Bronchial epithelial cell (primary cell): ENCODE measurements at regions not wholly inside any gene's neighbourhood (a gene's known extent, or its start where the extent isn't known, plus 50 kb on each side); places are given as distances from the start of the nearest gene placed in this dataset.
A peak's percentile ranks its signal among the peaks of the same experiment; 100 is the strongest.

Experiments used
- DNase-seq: peaks from one replicate; pipeline ENCODE4 v3.0.0-alpha.2; 2010; ENCODE audit warnings: low read depth
- FAIRE-seq: peaks from 2 replicates; lab custom pipeline; 2011; peaks lifted over from hg19 to GRCh38; lab: Jason Lieb, UNC
- H3K27me3 ChIP-seq: 2 replicates; pipeline ENCODE4 v1.5.1; 2011; ENCODE audit warnings: low read length; ENCODE audit not compliant: control insufficient read depth, insufficient read depth
- H3K36me3 ChIP-seq: 2 replicates; pipeline ENCODE4 v1.5.1; 2011; ENCODE audit warnings: low read length; ENCODE audit not compliant: control insufficient read depth, insufficient read depth
- H3K4me3 ChIP-seq: 2 replicates; pipeline ENCODE4 v1.5.1; 2011; ENCODE audit warnings: mild to moderate bottlenecking, low read depth, low read length, control low read depth
- CTCF ChIP-seq: IDR thresholded peaks from 2 replicates; pipeline ENCODE4 v1.5.1; 2011; ENCODE audit warnings: mild to moderate bottlenecking, moderate library complexity, low read length, control low read depth, inconsistent platforms; ENCODE audit not compliant: insufficient read depth, severe bottlenecking

- no peaks in the 10 kb centered on the region for H3K36me3 ChIP-seq
- no peaks in the 10 kb centered on the region for H3K27me3 ChIP-seq
- DNase-seq (no peak), FAIRE-seq (no peak)
- TF ChIP-seq CTCF: no peak
- no peak overlapping the region for H3K4me3 ChIP-seq
Observed at GRCh38 chr16:6195966-6196365, 1098.4 kb upstream of the EEF2KMT start.

GRCh38 chr16:6193718-6194117 is 1096.1 kb upstream of the EEF2KMT start:
- FAIRE-seq (no peak), DNase-seq (peak; percentile 44)
- Histone ChIP-seq H3K27me3 (no peaks in the 10 kb centered on the region), H3K36me3 (no peaks in the 10 kb centered on the region), H3K4me3 (no peak overlapping the region)
- TF ChIP-seq CTCF: no peak

- no peaks in the 10 kb centered on the region for H3K36me3 ChIP-seq
- FAIRE-seq (no peak), DNase-seq (no peak)
- H3K4me3 ChIP-seq: no peak overlapping the region
- TF ChIP-seq CTCF: no peak
- no peaks in the 10 kb centered on the region for H3K27me3 ChIP-seq
Observed at GRCh38 chr16:6192984-6193383, 1095.4 kb upstream of the EEF2KMT start.

GRCh38 chr16:6192532-6192931 is 1094.9 kb upstream of the EEF2KMT start:
- FAIRE-seq (no peak), DNase-seq (no peak)
- TF ChIP-seq CTCF: no peak
- no peaks in the 10 kb centered on the region for H3K27me3 ChIP-seq
- no peak overlapping the region for H3K4me3 ChIP-seq
- no peaks in the 10 kb centered on the region for H3K36me3 ChIP-seq

- no peak for FAIRE-seq
- Histone ChIP-seq H3K4me3 (no peak overlapping the region), H3K27me3 (no peaks in the 10 kb centered on the region), H3K36me3 (no peaks in the 10 kb centered on the region)
- no peak for DNase-seq
- TF ChIP-seq CTCF: no peak
Observed at GRCh38 chr16:6190776-6191175, 1093.2 kb upstream of the EEF2KMT start.

GRCh38 chr16:6189216-6189615 is 1091.6 kb upstream of the EEF2KMT start:
- TF ChIP-seq CTCF: no peak
- no peak overlapping the region for H3K4me3 ChIP-seq
- H3K27me3 ChIP-seq: no peaks in the 10 kb centered on the region
- H3K36me3 ChIP-seq: no peaks in the 10 kb centered on the region
- FAIRE-seq (no peak), DNase-seq (no peak)
